OCI-LY7 (cell line): ENCODE measurements at regions not wholly inside any gene's neighbourhood (a gene's known extent, or its start where the extent isn't known, plus 50 kb on each side); places are given as distances from the start of the nearest gene placed in this dataset.

Source experiments
- EZH2phosphoT487 ChIP-seq: fragments of 200-600 bp; sonication (generic); IDR thresholded peaks from 2 replicates; pipeline ENCODE4 v1.6.1; 2018; ENCODE audit warnings: low read depth, borderline replicate concordance, mild to moderate bottlenecking, mixed run types, antibody characterized with exemption, low read length, moderate library complexity, mixed read lengths
- TF ChIP-seq, protein P1 (sequence below): fragments of 200-600 bp; sonication (generic); conservative IDR thresholded peaks from 2 replicates; pipeline ENCODE4 v1.5.1; 2014; ENCODE audit warnings: mild to moderate bottlenecking, antibody characterized with exemption, low read length, moderate library complexity, mixed read lengths

DNA sequence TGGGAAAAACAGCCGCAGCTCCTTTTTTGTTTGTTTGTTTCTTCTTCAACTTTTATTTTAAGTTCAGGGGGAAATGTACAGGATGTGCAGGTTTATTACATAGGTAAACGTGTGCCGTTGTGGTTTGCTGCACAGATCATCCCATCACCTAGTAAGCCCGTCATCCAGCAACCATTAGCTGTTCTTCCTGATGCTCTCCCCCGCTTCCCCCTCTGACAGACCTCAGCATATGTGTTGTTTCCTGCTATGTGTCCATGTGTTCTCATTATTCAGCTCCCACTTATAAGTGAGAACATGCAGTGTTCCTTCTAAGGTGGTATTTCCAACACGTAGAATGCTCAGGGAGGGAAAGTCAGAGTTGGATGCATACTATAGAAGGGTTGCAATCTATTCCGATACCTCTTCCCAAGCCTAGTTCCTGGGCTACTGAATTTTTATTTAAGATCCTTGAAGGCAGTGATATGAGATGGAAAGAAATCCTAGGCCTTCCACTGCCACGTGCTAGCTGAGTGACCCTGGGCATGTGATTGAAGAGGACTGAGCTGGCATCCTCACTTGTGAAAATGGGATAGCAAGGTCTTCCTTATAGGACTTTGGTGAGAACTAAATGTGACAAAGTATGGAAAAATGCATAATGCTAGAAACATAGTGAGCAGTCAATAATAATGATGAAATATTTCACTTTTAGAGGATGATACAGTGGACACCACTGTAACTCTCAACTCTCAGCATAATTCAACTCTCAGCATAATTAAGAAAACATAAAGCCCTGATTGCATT lies 278.5 kb downstream of the REEP3 start:
- TF ChIP-seq, protein P1, sequence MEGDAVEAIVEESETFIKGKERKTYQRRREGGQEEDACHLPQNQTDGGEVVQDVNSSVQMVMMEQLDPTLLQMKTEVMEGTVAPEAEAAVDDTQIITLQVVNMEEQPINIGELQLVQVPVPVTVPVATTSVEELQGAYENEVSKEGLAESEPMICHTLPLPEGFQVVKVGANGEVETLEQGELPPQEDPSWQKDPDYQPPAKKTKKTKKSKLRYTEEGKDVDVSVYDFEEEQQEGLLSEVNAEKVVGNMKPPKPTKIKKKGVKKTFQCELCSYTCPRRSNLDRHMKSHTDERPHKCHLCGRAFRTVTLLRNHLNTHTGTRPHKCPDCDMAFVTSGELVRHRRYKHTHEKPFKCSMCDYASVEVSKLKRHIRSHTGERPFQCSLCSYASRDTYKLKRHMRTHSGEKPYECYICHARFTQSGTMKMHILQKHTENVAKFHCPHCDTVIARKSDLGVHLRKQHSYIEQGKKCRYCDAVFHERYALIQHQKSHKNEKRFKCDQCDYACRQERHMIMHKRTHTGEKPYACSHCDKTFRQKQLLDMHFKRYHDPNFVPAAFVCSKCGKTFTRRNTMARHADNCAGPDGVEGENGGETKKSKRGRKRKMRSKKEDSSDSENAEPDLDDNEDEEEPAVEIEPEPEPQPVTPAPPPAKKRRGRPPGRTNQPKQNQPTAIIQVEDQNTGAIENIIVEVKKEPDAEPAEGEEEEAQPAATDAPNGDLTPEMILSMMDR: no peak
- no peak for TF ChIP-seq EZH2phosphoT487
